Ishikawa (cell line): ENCODE measurements at regions not wholly inside any gene's neighbourhood (a gene's known extent, or its start where the extent isn't known, plus 50 kb on each side); places are given as distances from the start of the nearest gene placed in this dataset.

Experiments
- CEBPB ChIP-seq: IDR thresholded peaks from 2 replicates; pipeline ENCODE4 v1.6.1; 2012
- CREB1 ChIP-seq: IDR thresholded peaks from 2 replicates; pipeline ENCODE4 v1.6.1; 2012; ENCODE audit warnings: low read depth
- EGR1 ChIP-seq: IDR thresholded peaks from 2 replicates; pipeline ENCODE4 v1.6.1; 2012
- EP300 ChIP-seq: IDR thresholded peaks from 2 replicates; pipeline ENCODE4 v1.6.1; 2012; ENCODE audit warnings: borderline replicate concordance
- FOXM1 ChIP-seq: IDR thresholded peaks from 2 replicates; pipeline ENCODE4 v1.6.1; 2012; ENCODE audit warnings: low read depth, borderline replicate concordance
- MAX ChIP-seq: IDR thresholded peaks from 2 replicates; pipeline ENCODE4 v1.6.1; 2012
- NFIC ChIP-seq: IDR thresholded peaks from 2 replicates; pipeline ENCODE4 v1.6.1; 2012
- RAD21 ChIP-seq: IDR thresholded peaks from 2 replicates; pipeline ENCODE4 v1.6.1; 2012; ENCODE audit warnings: low read depth
- REST ChIP-seq: IDR thresholded peaks from 2 replicates; pipeline ENCODE4 v1.6.1; 2012; ENCODE audit warnings: low read depth, mild to moderate bottlenecking
- TAF1 ChIP-seq: IDR thresholded peaks from 2 replicates; pipeline ENCODE4 v1.6.1; 2012; ENCODE audit warnings: low read depth, mild to moderate bottlenecking
- TCF12 ChIP-seq: IDR thresholded peaks from 2 replicates; pipeline ENCODE4 v1.6.1; 2012; ENCODE audit warnings: low read depth
- TEAD4 ChIP-seq: IDR thresholded peaks from 2 replicates; pipeline ENCODE4 v1.6.1; 2012
- USF1 ChIP-seq: IDR thresholded peaks from 2 replicates; pipeline ENCODE4 v1.6.1; 2012
- YY1 ChIP-seq: IDR thresholded peaks from 2 replicates; pipeline ENCODE4 v1.6.1; 2012; ENCODE audit warnings: low read depth
- ZBTB7A ChIP-seq: IDR thresholded peaks from 2 replicates; pipeline ENCODE4 v1.6.1; 2012; ENCODE audit warnings: low read depth

- TF ChIP-seq TAF1: no peak
- no peak for TF ChIP-seq EP300
Observed at GRCh38 chr18:30650499-30650898, 392.0 kb downstream of the DSC3 start.

- TF ChIP-seq EGR1: no peak
- TF ChIP-seq NFIC: no peak
- TF ChIP-seq FOXM1: no peak
- no peak for TF ChIP-seq USF1
- TF ChIP-seq RAD21: no peak
- TF ChIP-seq TAF1: no peak
- no peak for TF ChIP-seq YY1
- no peak for TF ChIP-seq REST
- no peak for TF ChIP-seq CREB1
- TF ChIP-seq CEBPB: no peak
- TF ChIP-seq TCF12: no peak
- no peak for TF ChIP-seq ZBTB7A
Observed at GRCh38 chr18:30644158-30644557, 398.4 kb downstream of the DSC3 start.

GRCh38 chr18:30639361-30639760, 403.2 kb downstream of the DSC3 start:
- no peak for TF ChIP-seq RAD21
- no peak for TF ChIP-seq TCF12
- no peak for TF ChIP-seq CREB1
- TF ChIP-seq FOXM1: no peak
- no peak for TF ChIP-seq EP300
- TF ChIP-seq TEAD4: no peak
- TF ChIP-seq YY1: no peak
- TF ChIP-seq USF1: no peak
- TF ChIP-seq NFIC: no peak

GRCh38 chr18:30634249-30634648, 408.3 kb downstream of the DSC3 start:
- no peak for TF ChIP-seq CEBPB
- TF ChIP-seq TCF12: no peak
- no peak for TF ChIP-seq MAX

- TF ChIP-seq YY1 (no peak), MAX (no peak), RAD21 (no peak), ZBTB7A (no peak), EGR1 (no peak), NFIC (no peak), TAF1 (no peak), TCF12 (no peak), CEBPB (no peak), FOXM1 (no peak), TEAD4 (no peak), USF1 (no peak), EP300 (no peak), REST (no peak), CREB1 (no peak)
Observed at GRCh38 chr18:30632071-30632698, 410.4 kb downstream of the DSC3 start.

- TF ChIP-seq TEAD4 (no peak), CEBPB (no peak), YY1 (no peak), ZBTB7A (no peak), EP300 (no peak), REST (no peak), TCF12 (no peak), CREB1 (no peak), FOXM1 (no peak), TAF1 (no peak), EGR1 (no peak), NFIC (no peak), RAD21 (no peak), USF1 (no peak), MAX (no peak)
Observed at GRCh38 chr18:30625961-30626360, 416.6 kb downstream of the DSC3 start.
